K562 (cell line): ENCODE measurements at regions not wholly inside any gene's neighbourhood (a gene's known extent, or its start where the extent isn't known, plus 50 kb on each side); places are given as distances from the start of the nearest gene placed in this dataset.

ENCODE experiments used
- CBX1 ChIP-seq: sonication (generic); IDR thresholded peaks from 2 replicates; pipeline ENCODE4 v1.6.1; 2016; ENCODE audit warnings: antibody characterized with exemption, low read depth, mild to moderate bottlenecking
- EHMT2 ChIP-seq: fragments of 450-650 bp; IDR thresholded peaks from 2 replicates; pipeline ENCODE4 v1.6.1; 2018; ENCODE audit warnings: antibody characterized with exemption
- HNRNPH1 ChIP-seq: fragments of 200-400 bp; formaldehyde crosslinking; optimal IDR thresholded peaks from 2 replicates; pipeline ENCODE3; 2017; ENCODE audit warnings: low read depth, mild to moderate bottlenecking, low read length, moderate library complexity
- IFI16 ChIP-seq: fragments of 250-450 bp; sonication (Bioruptor Pico); IDR thresholded peaks from 2 replicates; pipeline ENCODE4 v2.1.2; 2022; ENCODE audit warnings: mild to moderate bottlenecking, inconsistent platforms
- MAFG ChIP-seq: fragments of 450-650 bp; conservative IDR thresholded peaks from 2 replicates; pipeline ENCODE4 v1.6.1; 2016; ENCODE audit warnings: missing genetic modification characterization, missing compliant biosample characterization
- MAFK ChIP-seq: IDR thresholded peaks from 2 replicates; pipeline ENCODE4 v1.6.1; 2011; ENCODE audit warnings: low read length, improper control_type of control experiment
- NCOA2 ChIP-seq, 2 experiments: fragments of 450-650 bp; IDR thresholded peaks; 2 replicates each; pipeline ENCODE4 v1.6.1; 2018; ENCODE audit warnings: mild to moderate bottlenecking in 2 of 2, moderate library complexity in 1 of 2; ENCODE audit not compliant: partially characterized antibody in 2 of 2
- NFE2L1 ChIP-seq: fragments of 450-650 bp; IDR thresholded peaks from 2 replicates; pipeline ENCODE4 v1.6.1; 2016; ENCODE audit warnings: missing genetic modification characterization, low read depth, mild to moderate bottlenecking, missing compliant biosample characterization, moderate library complexity, borderline replicate concordance
- NRF1 ChIP-seq, 2 experiments: fragments of 450-650 bp; IDR thresholded peaks in 1 of 2; conservative IDR thresholded peaks in 1 of 2; 2 replicates each; pipeline ENCODE4 v1.6.1; 2014; ENCODE audit warnings: mild to moderate bottlenecking in 2 of 2
- RBM34 ChIP-seq: fragments of 200-400 bp; formaldehyde crosslinking; IDR thresholded peaks from 2 replicates; pipeline ENCODE4 v1.6.1; 2018; ENCODE audit warnings: low read length, borderline replicate concordance; ENCODE audit not compliant: insufficient read depth
- SMAD4 ChIP-seq: fragments of 250-450 bp; sonication (Bioruptor Pico); conservative IDR thresholded peaks from 2 replicates; pipeline ENCODE4 v1.8.0; 2021; ENCODE audit warnings: inconsistent platforms, mild to moderate bottlenecking, moderate library complexity
- SP2 ChIP-seq: IDR thresholded peaks from 2 replicates; pipeline ENCODE4 v1.6.1; 2011; ENCODE audit warnings: mild to moderate bottlenecking, low read depth, low read length, moderate library complexity; ENCODE audit not compliant: poor library complexity, severe bottlenecking; ENCODE audit errors: extremely low read depth
- TAL1 ChIP-seq: fragments of 450-650 bp; IDR thresholded peaks from 2 replicates; pipeline ENCODE4 v1.6.1; 2016; ENCODE audit warnings: mild to moderate bottlenecking
- TRIM28 ChIP-seq: fragments of 450-650 bp; IDR thresholded peaks from 2 replicates; pipeline ENCODE4 v1.6.1; 2017
- ZBTB1 ChIP-seq: sonication (generic); formaldehyde crosslinking; IDR thresholded peaks from 2 replicates; pipeline ENCODE4 v1.8.1; 2023; ENCODE audit warnings: missing genetic modification reagents, low read depth, mild to moderate bottlenecking, borderline replicate concordance
- ZFX ChIP-seq: sonication (generic); formaldehyde crosslinking; IDR thresholded peaks from 2 replicates; pipeline ENCODE4 v1.8.0; 2022; ENCODE audit warnings: mild to moderate bottlenecking, missing genetic modification reagents, moderate library complexity
- ZNF133 ChIP-seq: fragments of 250-450 bp; sonication (Bioruptor Pico); IDR thresholded peaks from 2 replicates; pipeline ENCODE4 v1.4.0; 2020; ENCODE audit warnings: mild to moderate bottlenecking
- ZNF699 ChIP-seq: fragments of 250-450 bp; sonication (Bioruptor Pico); IDR thresholded peaks from 2 replicates; pipeline ENCODE4 v1.8.0; 2021; ENCODE audit warnings: mild to moderate bottlenecking, moderate library complexity; ENCODE audit not compliant: insufficient replicate concordance
- ZNF707 ChIP-seq: fragments of 250-450 bp; sonication (Bioruptor Pico); conservative IDR thresholded peaks from 2 replicates; pipeline ENCODE4 v1.8.0; 2022; ENCODE audit warnings: inconsistent platforms, mild to moderate bottlenecking, moderate library complexity
- ZNF830 ChIP-seq: fragments of 250-450 bp; sonication (Bioruptor Pico); IDR thresholded peaks from 2 replicates; pipeline ENCODE4 v1.5.0; 2021; ENCODE audit warnings: mild to moderate bottlenecking
- TF ChIP-seq, protein P1 (sequence below): sonication (generic); formaldehyde crosslinking; IDR thresholded peaks from 2 replicates; pipeline ENCODE4 v1.8.0; 2023; ENCODE audit warnings: missing genetic modification reagents, mild to moderate bottlenecking, borderline replicate concordance
- TF ChIP-seq, protein P2 (sequence below): fragments of 250-450 bp; sonication (Bioruptor Pico); IDR thresholded peaks from 2 replicates; pipeline ENCODE4 v1.8.0; 2022; ENCODE audit warnings: inconsistent platforms

GRCh38 chr12:89251342-89252271 is 100.7 kb downstream of the DUSP6 start (continued):
- TF ChIP-seq, protein P1, sequence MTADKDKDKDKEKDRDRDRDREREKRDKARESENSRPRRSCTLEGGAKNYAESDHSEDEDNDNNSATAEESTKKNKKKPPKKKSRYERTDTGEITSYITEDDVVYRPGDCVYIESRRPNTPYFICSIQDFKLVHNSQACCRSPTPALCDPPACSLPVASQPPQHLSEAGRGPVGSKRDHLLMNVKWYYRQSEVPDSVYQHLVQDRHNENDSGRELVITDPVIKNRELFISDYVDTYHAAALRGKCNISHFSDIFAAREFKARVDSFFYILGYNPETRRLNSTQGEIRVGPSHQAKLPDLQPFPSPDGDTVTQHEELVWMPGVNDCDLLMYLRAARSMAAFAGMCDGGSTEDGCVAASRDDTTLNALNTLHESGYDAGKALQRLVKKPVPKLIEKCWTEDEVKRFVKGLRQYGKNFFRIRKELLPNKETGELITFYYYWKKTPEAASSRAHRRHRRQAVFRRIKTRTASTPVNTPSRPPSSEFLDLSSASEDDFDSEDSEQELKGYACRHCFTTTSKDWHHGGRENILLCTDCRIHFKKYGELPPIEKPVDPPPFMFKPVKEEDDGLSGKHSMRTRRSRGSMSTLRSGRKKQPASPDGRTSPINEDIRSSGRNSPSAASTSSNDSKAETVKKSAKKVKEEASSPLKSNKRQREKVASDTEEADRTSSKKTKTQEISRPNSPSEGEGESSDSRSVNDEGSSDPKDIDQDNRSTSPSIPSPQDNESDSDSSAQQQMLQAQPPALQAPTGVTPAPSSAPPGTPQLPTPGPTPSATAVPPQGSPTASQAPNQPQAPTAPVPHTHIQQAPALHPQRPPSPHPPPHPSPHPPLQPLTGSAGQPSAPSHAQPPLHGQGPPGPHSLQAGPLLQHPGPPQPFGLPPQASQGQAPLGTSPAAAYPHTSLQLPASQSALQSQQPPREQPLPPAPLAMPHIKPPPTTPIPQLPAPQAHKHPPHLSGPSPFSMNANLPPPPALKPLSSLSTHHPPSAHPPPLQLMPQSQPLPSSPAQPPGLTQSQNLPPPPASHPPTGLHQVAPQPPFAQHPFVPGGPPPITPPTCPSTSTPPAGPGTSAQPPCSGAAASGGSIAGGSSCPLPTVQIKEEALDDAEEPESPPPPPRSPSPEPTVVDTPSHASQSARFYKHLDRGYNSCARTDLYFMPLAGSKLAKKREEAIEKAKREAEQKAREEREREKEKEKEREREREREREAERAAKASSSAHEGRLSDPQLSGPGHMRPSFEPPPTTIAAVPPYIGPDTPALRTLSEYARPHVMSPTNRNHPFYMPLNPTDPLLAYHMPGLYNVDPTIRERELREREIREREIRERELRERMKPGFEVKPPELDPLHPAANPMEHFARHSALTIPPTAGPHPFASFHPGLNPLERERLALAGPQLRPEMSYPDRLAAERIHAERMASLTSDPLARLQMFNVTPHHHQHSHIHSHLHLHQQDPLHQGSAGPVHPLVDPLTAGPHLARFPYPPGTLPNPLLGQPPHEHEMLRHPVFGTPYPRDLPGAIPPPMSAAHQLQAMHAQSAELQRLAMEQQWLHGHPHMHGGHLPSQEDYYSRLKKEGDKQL (CRISPR knock-in tag) = no peak
- TF ChIP-seq, protein P2, sequence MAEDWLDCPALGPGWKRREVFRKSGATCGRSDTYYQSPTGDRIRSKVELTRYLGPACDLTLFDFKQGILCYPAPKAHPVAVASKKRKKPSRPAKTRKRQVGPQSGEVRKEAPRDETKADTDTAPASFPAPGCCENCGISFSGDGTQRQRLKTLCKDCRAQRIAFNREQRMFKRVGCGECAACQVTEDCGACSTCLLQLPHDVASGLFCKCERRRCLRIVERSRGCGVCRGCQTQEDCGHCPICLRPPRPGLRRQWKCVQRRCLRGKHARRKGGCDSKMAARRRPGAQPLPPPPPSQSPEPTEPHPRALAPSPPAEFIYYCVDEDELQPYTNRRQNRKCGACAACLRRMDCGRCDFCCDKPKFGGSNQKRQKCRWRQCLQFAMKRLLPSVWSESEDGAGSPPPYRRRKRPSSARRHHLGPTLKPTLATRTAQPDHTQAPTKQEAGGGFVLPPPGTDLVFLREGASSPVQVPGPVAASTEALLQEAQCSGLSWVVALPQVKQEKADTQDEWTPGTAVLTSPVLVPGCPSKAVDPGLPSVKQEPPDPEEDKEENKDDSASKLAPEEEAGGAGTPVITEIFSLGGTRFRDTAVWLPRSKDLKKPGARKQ (CRISPR knock-in tag) = no peak
- TF ChIP-seq RBM34 (no peak), MAFK (peak; percentile 41; the same call in 1 of the 2 replicates), ZBTB1 (CRISPR knock-in tag) (no peak), MAFG (peak; percentile 95), NFE2L1 (tag) (0 out of 2 replicates have a peak, but pooled peaks have one; percentile 25), TRIM28 (no peak), NRF1 (conservative IDR thresholded peaks at IDR 0.05 in 1 of 2, IDR thresholded peaks at IDR 0.05 in 1 of 2) (no peak), ZNF133 (CRISPR knock-in tag) (no peak), IFI16 (CRISPR knock-in tag) (no peak; the same call in 1 of the 2 replicates), ZNF830 (no peak), TAL1 (no peak), ZFX (no peak), SMAD4 (CRISPR knock-in tag) (peak; percentile 43; the same call in 1 of the 2 replicates), HNRNPH1 (no peak), NCOA2 (IDR thresholded peaks at IDR 0.05; ENCODE audit: partially characterized antibody in 2 of 2) (no peak), ZNF699 (CRISPR knock-in tag) (no peak), EHMT2 (peak; percentile 53; the same call in 1 of the 2 replicates), CBX1 (no peak), ZNF707 (CRISPR knock-in tag) (no peak), SP2 (no peak)
